ENCODE measurements at regions not wholly inside any gene's neighbourhood (a gene's known extent, or its start where the extent isn't known, plus 50 kb on each side); places are given as distances from the start of the nearest gene placed in this dataset.

- ChIA-PET POLR2A (no interaction called here), CTCF (no interaction called here)
- Histone ChIP-seq H4K20me1 (ENCODE audit: insufficient read depth) (no peaks in the 10 kb centered on the region), H3K4me1 (ENCODE audit: control insufficient read depth in 1 of 2, insufficient read depth in 2 of 2, low read depth in 1 of 2, low read length in 1 of 2) (no peaks in the 10 kb centered on the region), H3K27me3 (ENCODE audit: insufficient read depth) (no peaks in the 10 kb centered on the region), H3K36me3 (replicated peaks in 1 of 2; ENCODE audit: control insufficient read depth in 1 of 2, insufficient read depth in 2 of 2, low read length in 1 of 2) (no peaks in the 10 kb centered on the region), H3F3A (replicated peaks; ENCODE audit: insufficient read depth) (no peaks in the 10 kb centered on the region), H3K79me2 (ENCODE audit: insufficient read depth) (no peaks in the 10 kb centered on the region), H2AFZ (ENCODE audit: low read depth) (no peak overlapping the region), H3K4me3 (ENCODE audit: low read depth in 2 of 2, low read length in 1 of 2) (no peak overlapping the region), H3K27ac (ENCODE audit: low read depth in 2 of 2, low read length in 1 of 2) (no peak overlapping the region), H3K9me3 (no peaks in the 10 kb centered on the region), H3K9ac (no peak overlapping the region), H3K9me2 (no peaks in the 10 kb centered on the region), H3K4me2 (no peak overlapping the region)
- no peak for TF ChIP-seq NFIC (IDR thresholded peaks at IDR 0.05; ENCODE audit: borderline replicate concordance)
- no peak for TF ChIP-seq PBX3 (IDR thresholded peaks at IDR 0.05)
- TF ChIP-seq IRF3 (IDR thresholded peaks at IDR 0.05; ENCODE audit: low read depth, low read length): no peak
- no peak for TF ChIP-seq TEAD4 (IDR thresholded peaks at IDR 0.05; ENCODE audit: borderline replicate concordance, insufficient read depth)
- TF ChIP-seq USF1 (IDR thresholded peaks at IDR 0.05; ENCODE audit: borderline replicate concordance, low read depth): no peak
- TF ChIP-seq CTCF (IDR thresholded peaks at IDR 0.05): no peak
- no peak for TF ChIP-seq MXI1 (IDR thresholded peaks at IDR 0.05; ENCODE audit: low read depth, low read length)
- TF ChIP-seq TAF1 (IDR thresholded peaks at IDR 0.05; ENCODE audit: borderline replicate concordance, low read depth, low read length): no peak
- no peak for TF ChIP-seq JUND (IDR thresholded peaks at IDR 0.05)
- no peak for TF ChIP-seq TCF12 (IDR thresholded peaks at IDR 0.05)
- no peak for TF ChIP-seq RFX5 (IDR thresholded peaks at IDR 0.05; ENCODE audit: low read length)
- no peak for TF ChIP-seq EZH2phosphoT487 (IDR thresholded peaks at IDR 0.05; ENCODE audit: borderline replicate concordance, low read depth)
- no peak for TF ChIP-seq YY1 (IDR thresholded peaks at IDR 0.05; ENCODE audit: low read depth)
- no peak for TF ChIP-seq MEF2A (IDR thresholded peaks at IDR 0.05; ENCODE audit: borderline replicate concordance, low read depth)
- no peak for TF ChIP-seq FOXJ3 (CRISPR knock-in tag; IDR thresholded peaks at IDR 0.05)
- TF ChIP-seq FOXM1 (IDR thresholded peaks at IDR 0.05; ENCODE audit: low read depth): no peak
- DNase-seq: no peak
- 53% methylated on average over 5 of the region's 5 CpGs for WGBS (ENCODE audit: low lambda C conversion rate)
These were observed 161.3 kb downstream of the JRKL start for GRCh38 chr11:96551136-96551535.

All from SK-N-SH (cell line).